Body of pancreas (tissue), 4 donors: ENCODE measurements at regions not wholly inside any gene's neighbourhood (a gene's known extent, or its start where the extent isn't known, plus 50 kb on each side); places are given as distances from the start of the nearest gene placed in this dataset.
A peak's percentile ranks its signal among the peaks of the same experiment; 100 is the strongest.

ENCODE experiments used
- ATAC-seq: fragments of 150-250 bp; one replicate; pipeline ENCODE4 v1.9.1; 2016
- DNase-seq, 4 donors: peaks; one replicate each; pipeline ENCODE4 v3.0.0-alpha.2; 2019
- H3K27ac ChIP-seq, 4 donors: fragments of 200-600 bp; sonication (generic); 1 replicate in 3 of 4; 2 replicates in 1 of 4; pipeline versions ENCODE4 v1.5.1 to v1.6.1; 2016 to 2019; ENCODE audit warnings: mild to moderate bottlenecking in 1 of 4, mixed read lengths in 1 of 4, moderate library complexity in 1 of 4
- H3K27me3 ChIP-seq, 2 donors: fragments of 200-600 bp; sonication (generic); one replicate each; pipeline ENCODE4 v1.6.0; 2016; ENCODE audit warnings: mild to moderate bottlenecking in 1 of 2
- H3K36me3 ChIP-seq, 2 donors: fragments of 200-600 bp; sonication (generic); replicated peaks in 1 of 2; 2 replicates each; pipeline ENCODE4 v1.5.1; 2016; ENCODE audit warnings: low read depth in 2 of 2; ENCODE audit not compliant: insufficient read depth in 1 of 2
- H3K4me1 ChIP-seq: fragments of 200-600 bp; sonication (generic); one replicate; pipeline ENCODE4 v1.6.0; 2016
- H3K4me3 ChIP-seq, 2 donors: fragments of 200-600 bp; sonication (generic); 1 replicate in 1 of 2; 2 replicates in 1 of 2; pipeline ENCODE4 v1.5.1; 2016 to 2019
- H3K9me3 ChIP-seq, 3 donors: fragments of 200-600 bp; sonication (generic); 1 replicate in 2 of 3; 2 replicates in 1 of 3; pipeline ENCODE4 v1.5.1; 2016
- POLR2A ChIP-seq, 3 donors: fragments of 450-650 bp; IDR thresholded peaks; one replicate each; pipeline ENCODE4 v1.6.1; 2016; ENCODE audit warnings: antibody characterized with exemption in 3 of 3, mild to moderate bottlenecking in 2 of 3
- WGBS, 2 donors: methylation state at CpG; one replicate each; pipeline ENCODE4 v1.1.5; 2017; 5-methylcytosine and 5-hydroxymethylcytosine counted together
- intact Hi-C: fragments of 100-400 bp; cut with DNase I; formaldehyde crosslinking; loops from one replicate; pipeline ENCODE4 v1.15.1; 2023
- TF ChIP-seq, protein P1 (sequence below), 7 experiments: fragments of 450-650 bp in 4 of 7; fragments of 200-600 bp in 3 of 7; sonication (generic) in 3 of 7; IDR thresholded peaks; one replicate each; pipeline ENCODE4 v1.5.1; 2016 to 2019; ENCODE audit warnings: antibody characterized with exemption in 7 of 7

DNA sequence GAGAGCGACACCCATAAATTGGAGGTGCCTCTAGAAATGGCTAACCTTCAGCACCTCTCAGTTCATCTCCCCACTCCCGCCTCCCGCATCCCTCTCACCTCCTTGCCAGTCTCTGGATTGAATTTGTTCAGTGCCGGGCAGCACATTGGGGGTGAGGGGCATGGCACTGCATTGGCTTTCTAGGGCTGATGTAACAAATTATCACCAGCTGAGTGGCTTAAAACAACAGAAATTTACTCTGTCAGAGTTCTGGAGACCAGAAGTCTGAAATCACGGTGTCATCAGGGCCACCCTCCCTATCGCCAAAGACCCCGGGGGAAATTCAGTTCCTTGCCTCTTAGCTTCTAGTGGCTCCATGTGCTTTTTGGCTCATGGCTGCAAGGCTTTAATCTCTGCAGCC lies 105.1 kb upstream of the RBPJ start:
- Histone ChIP-seq H3K27ac (no peak overlapping the region), H3K4me1 (no peaks in the 10 kb centered on the region), H3K4me3 (no peak overlapping the region), H3K27me3 (no peaks in the 10 kb centered on the region), H3K36me3 (no peaks in the 10 kb centered on the region), H3K9me3 (no peaks in the 10 kb centered on the region)
- WGBS, 2 donors: 87 to 95% methylated on average over 7 of the region's 7 CpGs
- intact Hi-C loops: loop anchor here (10.0 kb wide), 1 partner anchor 99 kb away; no protein-coding TSS in a partner anchor
- TF ChIP-seq, protein P1, sequence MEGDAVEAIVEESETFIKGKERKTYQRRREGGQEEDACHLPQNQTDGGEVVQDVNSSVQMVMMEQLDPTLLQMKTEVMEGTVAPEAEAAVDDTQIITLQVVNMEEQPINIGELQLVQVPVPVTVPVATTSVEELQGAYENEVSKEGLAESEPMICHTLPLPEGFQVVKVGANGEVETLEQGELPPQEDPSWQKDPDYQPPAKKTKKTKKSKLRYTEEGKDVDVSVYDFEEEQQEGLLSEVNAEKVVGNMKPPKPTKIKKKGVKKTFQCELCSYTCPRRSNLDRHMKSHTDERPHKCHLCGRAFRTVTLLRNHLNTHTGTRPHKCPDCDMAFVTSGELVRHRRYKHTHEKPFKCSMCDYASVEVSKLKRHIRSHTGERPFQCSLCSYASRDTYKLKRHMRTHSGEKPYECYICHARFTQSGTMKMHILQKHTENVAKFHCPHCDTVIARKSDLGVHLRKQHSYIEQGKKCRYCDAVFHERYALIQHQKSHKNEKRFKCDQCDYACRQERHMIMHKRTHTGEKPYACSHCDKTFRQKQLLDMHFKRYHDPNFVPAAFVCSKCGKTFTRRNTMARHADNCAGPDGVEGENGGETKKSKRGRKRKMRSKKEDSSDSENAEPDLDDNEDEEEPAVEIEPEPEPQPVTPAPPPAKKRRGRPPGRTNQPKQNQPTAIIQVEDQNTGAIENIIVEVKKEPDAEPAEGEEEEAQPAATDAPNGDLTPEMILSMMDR (IDR thresholded peaks at IDR 0.05): no peak
- TF ChIP-seq POLR2A (IDR thresholded peaks at IDR 0.05): no peak
- ATAC-seq: no peak
- no peak for DNase-seq

DNA sequence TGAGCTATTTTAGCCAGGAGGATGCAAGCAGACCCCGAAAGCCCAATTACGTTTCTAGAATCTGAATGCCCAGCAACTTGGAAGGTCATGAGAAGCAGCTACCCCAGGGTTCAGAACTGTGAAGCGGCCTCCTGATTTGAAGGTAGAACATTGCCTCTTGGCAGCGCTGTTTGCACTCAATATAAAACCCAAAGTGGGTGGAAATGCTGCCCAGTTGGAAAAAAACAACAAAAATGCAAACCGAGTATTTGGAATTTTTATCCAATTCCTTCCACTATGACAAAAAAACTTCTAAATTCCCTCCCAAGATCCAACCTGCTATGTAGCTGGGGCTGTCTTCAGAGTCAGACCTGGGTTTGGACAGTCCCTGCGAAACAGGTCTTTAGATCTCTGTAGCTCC lies 103.3 kb upstream of the RBPJ start:
- no peak for ATAC-seq

DNA sequence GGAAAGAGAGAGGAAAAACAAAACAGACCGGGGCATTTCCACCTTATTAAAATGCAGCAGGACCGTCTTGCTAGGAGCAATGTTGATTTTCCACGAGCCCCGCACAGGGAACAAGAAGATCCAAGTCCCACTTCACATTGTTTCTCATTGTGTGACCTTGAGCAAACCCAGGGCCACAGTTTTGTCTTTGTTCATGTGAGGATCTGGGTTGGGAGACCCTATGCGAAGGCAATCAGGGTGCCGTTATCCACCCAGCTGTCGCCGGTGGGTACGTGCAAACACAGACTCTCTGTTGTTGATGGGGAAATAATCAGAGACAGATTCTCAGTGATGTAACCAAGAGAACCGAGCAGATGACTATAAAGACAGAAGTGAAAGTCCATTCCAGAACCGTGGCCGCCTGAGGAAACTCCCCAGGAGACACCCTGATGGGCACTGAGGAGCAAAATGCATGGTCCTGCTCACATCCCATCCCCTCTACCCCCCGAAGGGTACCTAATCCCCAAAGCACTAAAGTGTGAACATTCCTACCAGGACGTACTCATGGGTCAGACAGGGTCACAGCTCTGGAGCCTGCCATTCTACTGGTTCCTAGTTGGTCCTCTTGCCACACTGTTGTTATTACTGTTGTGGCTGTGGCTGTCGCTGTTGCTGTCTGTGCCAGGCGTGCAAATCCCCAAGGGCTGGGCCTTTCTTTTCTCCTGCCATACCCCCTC lies 102.7 kb upstream of the RBPJ start:
- Histone ChIP-seq H3K9me3 (no peaks in the 10 kb centered on the region), H3K4me3 (no peak overlapping the region), H3K4me1 (no peaks in the 10 kb centered on the region), H3K27ac (peak overlapping the region in 1 of 4 donors; percentile 61), H3K36me3 (no peaks in the 10 kb centered on the region), H3K27me3 (no peaks in the 10 kb centered on the region)
- ATAC-seq (no peak), DNase-seq (peak in 1 of 4 donors; percentile 47)
- 73 to 87% methylated on average over 16 of the region's 16 CpGs for WGBS, 2 donors
- intact Hi-C loops: loop anchor here (10.0 kb wide), 1 partner anchor 97 kb away; no protein-coding TSS in a partner anchor
- TF ChIP-seq, protein P1 (IDR thresholded peaks at IDR 0.05): no peak
- no peak for TF ChIP-seq POLR2A (IDR thresholded peaks at IDR 0.05)

More for the DNA sequence above, 103.3 kb upstream of the RBPJ start:
- Histone ChIP-seq H3K36me3 (no peaks in the 10 kb centered on the region), H3K27me3 (no peaks in the 10 kb centered on the region), H3K9me3 (no peaks in the 10 kb centered on the region), H3K4me3 (no peak overlapping the region), H3K27ac (no peak overlapping the region), H3K4me1 (no peaks in the 10 kb centered on the region)
- no peak for DNase-seq
- TF ChIP-seq POLR2A (IDR thresholded peaks at IDR 0.05): no peak
- TF ChIP-seq, protein P1 (IDR thresholded peaks at IDR 0.05): no peak
- 92 to 95% methylated on average over 6 of the region's 6 CpGs for whole genome bisulfite sequencing, 2 donors
- intact Hi-C loops: loop anchor here (10.0 kb wide), 1 partner anchor 97 kb away; no protein-coding TSS in a partner anchor

DNA sequence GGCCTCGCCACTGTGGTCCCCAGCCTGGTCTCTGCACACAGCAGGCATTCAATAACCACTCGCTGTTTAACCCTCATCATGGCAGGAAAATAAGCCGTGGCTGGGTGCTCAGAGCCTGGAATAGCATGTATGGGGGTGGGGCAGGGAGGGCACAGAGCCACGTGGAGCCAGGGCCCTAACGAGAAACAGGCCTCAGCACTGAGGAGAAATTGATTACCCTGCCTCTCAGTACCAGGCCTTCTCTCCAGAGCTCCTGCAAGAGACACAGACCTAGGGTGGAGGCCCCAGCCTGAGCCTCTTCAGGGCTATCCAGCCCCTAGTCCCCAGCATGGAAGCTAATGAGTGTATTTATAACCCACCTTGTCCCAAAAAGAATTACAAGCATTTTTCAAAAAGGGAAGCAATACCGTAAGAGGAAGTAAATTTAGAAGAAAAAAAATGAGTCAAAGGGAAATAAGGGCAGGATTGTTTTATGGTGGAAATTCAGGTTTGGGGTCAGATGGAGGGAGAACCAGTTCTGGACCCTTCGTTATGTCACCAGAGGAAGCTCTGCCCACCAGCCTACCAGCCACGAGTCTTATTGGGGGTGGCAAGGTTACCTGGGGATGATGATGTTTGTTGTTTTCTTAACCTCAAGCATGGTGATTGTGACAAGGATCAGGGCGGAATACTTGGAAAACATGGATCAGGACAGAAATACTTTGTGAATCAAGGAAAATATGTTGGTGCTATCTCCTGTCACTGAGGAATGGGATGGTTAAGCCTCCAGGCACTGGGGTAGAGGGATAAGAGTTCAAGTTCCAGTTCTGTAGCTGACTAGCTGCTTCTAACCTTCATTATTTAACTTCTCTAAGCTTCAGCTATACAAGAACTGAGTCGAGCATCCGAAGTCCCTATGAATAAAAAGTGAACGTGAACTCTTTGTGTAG lies 101.9 kb upstream of the RBPJ start:
- Histone ChIP-seq H3K36me3 (no peaks in the 10 kb centered on the region), H3K27me3 (no peaks in the 10 kb centered on the region), H3K27ac (peak overlapping the region in 1 of 4 donors; percentile 61), H3K9me3 (no peaks in the 10 kb centered on the region), H3K4me3 (no peak overlapping the region), H3K4me1 (no peaks in the 10 kb centered on the region)
- 68 to 74% methylated on average over 12 of the region's 12 CpGs for WGBS, 2 donors
- intact Hi-C loops: loop anchor here (10.0 kb wide), 1 partner anchor 96 kb away; no protein-coding TSS in a partner anchor
- ATAC-seq: peak; percentile 9
- DNase-seq: no peak
- TF ChIP-seq, protein P1 (IDR thresholded peaks at IDR 0.05): no peak
- TF ChIP-seq POLR2A (IDR thresholded peaks at IDR 0.05): no peak
